Fibroblast of villous mesenchyme (primary cell): ENCODE measurements at regions not wholly inside any gene's neighbourhood (a gene's known extent, or its start where the extent isn't known, plus 50 kb on each side); places are given as distances from the start of the nearest gene placed in this dataset.

ENCODE experiments used
- DNase-seq: peaks from one replicate; pipeline ENCODE4 v3.0.0-alpha.2; 2010; ENCODE audit warnings: low read depth
- H3K4me3 ChIP-seq: 2 replicates; pipeline ENCODE4 v1.5.1; 2011; ENCODE audit warnings: low read depth, mild to moderate bottlenecking, low read length
- TF ChIP-seq, protein P1 (sequence below): IDR thresholded peaks from 2 replicates; pipeline ENCODE4 v1.5.1; 2012; ENCODE audit warnings: low read depth, mild to moderate bottlenecking, low read length; ENCODE audit not compliant: insufficient read depth

DNA sequence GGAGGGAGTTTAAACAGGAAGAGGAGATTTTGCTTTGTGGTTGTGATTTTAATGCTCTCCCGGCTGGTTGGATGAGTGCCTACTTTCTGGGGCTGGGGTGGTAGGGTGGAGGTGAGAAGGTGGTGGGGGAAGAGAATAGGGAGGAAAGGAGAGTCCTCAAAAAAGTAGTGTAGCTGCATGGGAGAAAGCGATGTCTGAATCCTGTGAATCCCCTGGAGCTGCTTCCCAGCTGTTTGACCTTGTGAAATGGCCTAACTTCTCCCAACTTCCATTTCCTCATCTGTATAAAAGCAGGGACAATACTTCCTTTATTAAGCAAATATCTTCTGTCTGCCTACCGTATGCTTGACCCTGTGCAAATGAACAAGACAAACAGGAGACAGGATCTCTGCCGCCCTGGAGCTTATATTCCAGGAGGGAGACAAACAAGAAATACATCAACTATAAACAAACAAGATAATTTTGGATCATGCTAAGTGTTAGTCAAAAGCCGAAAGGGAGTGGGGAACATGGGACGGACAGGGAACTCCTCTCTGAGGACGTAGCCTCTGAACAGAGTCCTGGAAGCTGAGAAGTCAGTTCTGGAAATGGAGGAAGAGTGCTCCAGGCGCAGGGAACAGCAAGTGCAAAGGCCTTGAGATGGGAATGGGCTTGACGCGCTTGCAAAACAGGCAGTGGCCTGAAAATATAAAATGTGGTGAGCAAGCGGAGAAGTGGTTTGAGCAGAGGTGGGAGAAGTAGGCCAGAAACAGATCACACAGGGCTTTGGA, 103.5 kb downstream of the SPRY4 start:
- TF ChIP-seq, protein P1, sequence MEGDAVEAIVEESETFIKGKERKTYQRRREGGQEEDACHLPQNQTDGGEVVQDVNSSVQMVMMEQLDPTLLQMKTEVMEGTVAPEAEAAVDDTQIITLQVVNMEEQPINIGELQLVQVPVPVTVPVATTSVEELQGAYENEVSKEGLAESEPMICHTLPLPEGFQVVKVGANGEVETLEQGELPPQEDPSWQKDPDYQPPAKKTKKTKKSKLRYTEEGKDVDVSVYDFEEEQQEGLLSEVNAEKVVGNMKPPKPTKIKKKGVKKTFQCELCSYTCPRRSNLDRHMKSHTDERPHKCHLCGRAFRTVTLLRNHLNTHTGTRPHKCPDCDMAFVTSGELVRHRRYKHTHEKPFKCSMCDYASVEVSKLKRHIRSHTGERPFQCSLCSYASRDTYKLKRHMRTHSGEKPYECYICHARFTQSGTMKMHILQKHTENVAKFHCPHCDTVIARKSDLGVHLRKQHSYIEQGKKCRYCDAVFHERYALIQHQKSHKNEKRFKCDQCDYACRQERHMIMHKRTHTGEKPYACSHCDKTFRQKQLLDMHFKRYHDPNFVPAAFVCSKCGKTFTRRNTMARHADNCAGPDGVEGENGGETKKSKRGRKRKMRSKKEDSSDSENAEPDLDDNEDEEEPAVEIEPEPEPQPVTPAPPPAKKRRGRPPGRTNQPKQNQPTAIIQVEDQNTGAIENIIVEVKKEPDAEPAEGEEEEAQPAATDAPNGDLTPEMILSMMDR: peak; percentile 14
- H3K4me3 ChIP-seq: no peak overlapping the region
- peak; percentile 33 for DNase-seq

DNA sequence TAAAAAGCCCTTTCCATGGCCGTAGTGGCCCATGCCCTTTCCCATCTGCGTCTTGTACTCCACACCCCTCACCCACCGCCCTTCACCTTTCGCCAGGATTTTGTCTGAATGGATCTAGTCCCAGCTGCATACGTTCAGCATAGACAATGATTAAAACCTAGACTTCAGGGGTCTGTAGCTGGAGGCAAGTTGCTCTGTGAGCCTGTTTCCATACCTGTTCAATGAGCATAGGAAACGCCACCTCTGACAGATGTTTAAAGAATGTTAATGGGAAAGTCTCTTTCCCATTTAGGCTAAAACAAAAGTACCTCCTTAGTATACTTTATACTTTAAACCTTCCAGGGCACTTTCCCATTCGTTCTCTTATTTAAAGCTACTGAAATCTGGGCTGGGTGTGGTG, 105.7 kb downstream of the SPRY4 start:
- H3K4me3 ChIP-seq: no peak overlapping the region
- no peak for DNase-seq
- TF ChIP-seq, protein P1: no peak

DNA sequence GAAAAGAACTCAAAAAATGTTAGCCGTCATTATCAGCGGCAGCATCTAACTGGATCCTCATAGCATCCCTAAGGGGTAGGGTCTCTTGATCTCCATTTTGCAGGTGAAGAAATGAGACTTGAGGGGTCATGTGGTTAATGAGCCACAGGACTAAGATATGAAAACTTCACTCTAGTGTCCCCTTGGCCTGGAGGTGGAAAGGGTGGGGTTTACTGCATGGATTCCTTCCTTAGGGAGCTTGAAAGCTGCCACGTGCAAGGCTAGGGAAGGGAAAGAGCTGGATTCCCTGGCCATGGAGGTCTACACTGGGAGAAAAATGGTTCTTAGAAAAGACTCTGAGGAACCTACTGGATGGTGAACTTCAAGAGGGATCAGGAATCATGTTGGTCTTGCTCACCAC, 107.9 kb downstream of the SPRY4 start:
- DNase-seq: no peak
- TF ChIP-seq, protein P1: no peak
- no peak overlapping the region for H3K4me3 ChIP-seq

DNA sequence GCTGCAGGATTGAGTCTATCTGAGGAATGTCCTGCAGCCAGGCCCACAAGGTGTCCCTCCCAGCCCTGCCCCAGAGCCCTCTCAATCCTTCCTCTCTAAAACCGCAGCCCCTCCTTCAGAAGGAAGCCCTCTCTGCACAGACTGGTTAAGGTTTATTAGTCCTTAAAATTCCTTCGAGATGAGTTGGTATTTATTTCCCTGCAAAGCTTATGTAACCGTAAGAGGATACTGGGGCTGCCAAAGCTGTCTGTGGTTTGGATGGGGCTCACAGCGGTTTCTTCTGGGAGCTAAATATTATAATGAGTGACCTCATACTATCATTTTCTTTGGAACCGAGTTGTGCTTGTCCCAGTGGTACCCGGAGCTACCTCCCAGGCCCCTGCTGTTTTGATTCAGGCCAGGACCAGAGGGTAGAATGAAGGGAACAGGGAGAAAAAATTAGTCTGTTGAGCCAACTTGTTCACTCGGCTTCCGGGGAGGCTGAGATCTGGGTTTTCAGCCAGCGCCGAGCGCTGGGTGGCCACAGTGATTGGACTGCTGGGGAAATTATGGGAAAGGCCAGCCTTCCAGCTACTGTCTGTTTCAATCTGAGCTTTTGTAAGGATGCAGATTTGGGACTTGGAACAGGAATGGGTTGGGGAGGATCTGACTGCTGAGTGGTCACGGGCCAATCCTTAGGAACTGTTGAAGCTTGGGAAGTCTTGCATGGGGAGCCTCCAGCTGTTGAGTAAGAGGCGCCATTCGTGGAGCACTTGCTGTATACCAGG, 107.5 kb downstream of the NDFIP1 start:
- H3K4me3 ChIP-seq: peak overlapping the region; percentile 50

DNA sequence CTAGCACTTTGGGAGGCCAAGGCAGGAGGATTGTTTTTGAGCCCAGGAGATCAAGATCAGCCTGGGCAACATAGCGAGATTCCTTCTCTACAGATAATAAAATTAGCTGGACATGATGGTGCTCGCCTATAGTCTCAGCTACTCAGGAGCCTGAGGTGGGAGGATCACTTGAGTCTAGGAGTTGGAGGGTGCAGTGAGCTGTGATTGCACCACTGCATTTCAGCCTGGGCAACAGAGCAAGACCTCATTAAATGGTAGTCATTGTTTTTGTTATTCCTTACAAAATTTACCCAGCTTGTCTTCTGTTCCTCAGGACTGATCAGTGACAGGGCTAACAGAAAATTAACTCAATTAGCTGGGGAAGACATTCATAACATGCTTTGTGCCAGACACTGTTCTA, 104.5 kb downstream of the NDFIP1 start:
- TF ChIP-seq, protein P1: no peak
- no peak overlapping the region for H3K4me3 ChIP-seq
- DNase-seq: no peak

More for the DNA sequence above, 107.5 kb downstream of the NDFIP1 start:
- peak; percentile 98 for DNase-seq
- TF ChIP-seq, protein P1: no peak

DNA sequence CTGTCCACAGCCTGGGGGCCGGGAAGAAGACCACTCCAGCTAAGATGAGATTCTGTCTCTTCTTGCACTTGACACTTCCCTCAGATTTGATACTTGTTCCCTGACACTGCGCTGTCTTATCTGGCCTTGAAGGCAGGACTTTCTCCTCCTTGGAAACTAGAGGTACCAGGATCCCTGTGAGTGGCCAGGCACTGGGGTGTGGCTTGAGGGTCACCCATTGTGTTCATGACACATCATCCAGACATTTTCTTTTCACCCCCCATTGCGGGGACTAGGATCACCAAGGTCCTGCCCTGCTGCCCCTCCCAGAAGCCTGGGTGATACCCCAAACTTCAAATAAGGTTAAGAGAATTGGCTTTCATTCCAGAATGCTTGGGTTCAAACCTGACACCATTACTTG, 103.3 kb downstream of the NDFIP1 start:
- no peak for DNase-seq
- TF ChIP-seq, protein P1: no peak
- no peak overlapping the region for H3K4me3 ChIP-seq
